ENCODE measurements at regions not wholly inside any gene's neighbourhood (a gene's known extent, or its start where the extent isn't known, plus 50 kb on each side); places are given as distances from the start of the nearest gene placed in this dataset.

DNA sequence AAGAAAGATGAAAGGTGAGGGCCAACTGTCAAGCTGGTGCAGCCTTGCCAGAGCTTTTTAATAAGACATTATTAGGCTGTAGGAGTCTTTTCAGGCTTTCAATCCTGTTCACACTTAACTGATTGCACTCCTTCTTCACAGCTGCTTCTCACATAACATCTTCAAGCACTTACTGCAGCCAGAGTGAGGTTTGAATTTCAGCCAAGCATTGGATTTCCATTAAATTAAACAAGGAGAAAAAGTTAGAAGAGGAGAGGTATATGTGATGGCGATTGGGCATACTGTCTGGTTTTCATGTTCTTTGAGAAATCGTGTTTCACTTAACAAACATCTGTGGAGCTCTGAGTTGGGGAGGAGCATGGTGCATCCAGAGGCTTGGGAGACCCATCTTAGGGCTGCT, 392.8 kb upstream of the LRRC3B start:
- no peak for TF ChIP-seq ZC3H10 (CRISPR knock-in tag; IDR thresholded peaks at IDR 0.05)
- TF ChIP-seq, protein P1, sequence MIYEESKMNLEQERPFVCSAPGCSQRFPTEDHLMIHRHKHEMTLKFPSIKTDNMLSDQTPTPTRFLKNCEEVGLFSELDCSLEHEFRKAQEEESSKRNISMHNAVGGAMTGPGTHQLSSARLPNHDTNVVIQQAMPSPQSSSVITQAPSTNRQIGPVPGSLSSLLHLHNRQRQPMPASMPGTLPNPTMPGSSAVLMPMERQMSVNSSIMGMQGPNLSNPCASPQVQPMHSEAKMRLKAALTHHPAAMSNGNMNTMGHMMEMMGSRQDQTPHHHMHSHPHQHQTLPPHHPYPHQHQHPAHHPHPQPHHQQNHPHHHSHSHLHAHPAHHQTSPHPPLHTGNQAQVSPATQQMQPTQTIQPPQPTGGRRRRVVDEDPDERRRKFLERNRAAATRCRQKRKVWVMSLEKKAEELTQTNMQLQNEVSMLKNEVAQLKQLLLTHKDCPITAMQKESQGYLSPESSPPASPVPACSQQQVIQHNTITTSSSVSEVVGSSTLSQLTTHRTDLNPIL (CRISPR knock-in tag; IDR thresholded peaks at IDR 0.05; ENCODE audit: low read depth) = no peak
- no peak for TF ChIP-seq ZFP30 (CRISPR knock-in tag; IDR thresholded peaks at IDR 0.05)
- no peak for TF ChIP-seq ESRRG (CRISPR knock-in tag; IDR thresholded peaks at IDR 0.05)

Data from SK-N-SH treated with all-trans-retinoic acid at 6 μM for 48 hours (cell line).